ENCODE measurements at regions not wholly inside any gene's neighbourhood (a gene's known extent, or its start where the extent isn't known, plus 50 kb on each side); places are given as distances from the start of the nearest gene placed in this dataset.

GRCh38 chr20:12815231-12815768 lies 193.5 kb upstream of the SPTLC3 start:
- Histone ChIP-seq H3K36me3 (no peaks in the 10 kb centered on the region), H3K27me3 (no peaks in the 10 kb centered on the region), H3K4me3 (no peak overlapping the region), H3K9me3 (no peaks in the 10 kb centered on the region), H3K27ac (no peak overlapping the region), H3K4me1 (ENCODE audit: insufficient read depth) (peaks cover 1% of the 10 kb centered on the region)
- DNase-seq, result no peak
- WGBS, 3 donors, result 5 to 8% (median 6%) methylated on average over 2 of the region's 2 CpGs
- intact Hi-C loops (cut with DNase I), result no loop called here
- TF ChIP-seq POLR2A (IDR thresholded peaks at IDR 0.05) (no peak), CTCF (IDR thresholded peaks at IDR 0.05) (no peak), EP300 (IDR thresholded peaks at IDR 0.05) (no peak)

- intact Hi-C loops (cut with DNase I), result no loop called here
- no peak for DNase-seq
- Histone ChIP-seq H3K4me1 (ENCODE audit: insufficient read depth) (peaks cover 1% of the 10 kb centered on the region), H3K9me3 (no peaks in the 10 kb centered on the region), H3K27me3 (no peaks in the 10 kb centered on the region), H3K36me3 (no peaks in the 10 kb centered on the region), H3K4me3 (no peak overlapping the region), H3K27ac (no peak overlapping the region)
- TF ChIP-seq CTCF (IDR thresholded peaks at IDR 0.05) (no peak), EP300 (IDR thresholded peaks at IDR 0.05) (no peak), POLR2A (IDR thresholded peaks at IDR 0.05) (no peak)
- 66 to 76% (median 71%) methylated on average over 3 of the region's 3 CpGs for WGBS, 3 donors
Measured at GRCh38 chr20:12815778-12816408, 192.9 kb upstream of the SPTLC3 start.

- TF ChIP-seq CTCF (IDR thresholded peaks at IDR 0.05) (no peak), POLR2A (IDR thresholded peaks at IDR 0.05) (no peak), EP300 (IDR thresholded peaks at IDR 0.05) (no peak)
- H3K4me1 ChIP-seq (ENCODE audit: insufficient read depth), result peaks cover 5% of the 10 kb centered on the region
- no peak overlapping the region for H3K4me3 ChIP-seq
- H3K27ac ChIP-seq, result no peak overlapping the region
- no peaks in the 10 kb centered on the region for H3K36me3 ChIP-seq
- intact Hi-C loops (cut with DNase I), result no loop called here
- no peaks in the 10 kb centered on the region for H3K9me3 ChIP-seq
- 6 to 9% (median 7%) methylated on average over 3 of the region's 3 CpGs for WGBS, 3 donors
- DNase-seq, result no peak
- H3K27me3 ChIP-seq, result no peaks in the 10 kb centered on the region
Measured at GRCh38 chr20:12821249-12821648, 187.5 kb upstream of the SPTLC3 start.

- intact Hi-C loops (cut with DNase I), result no loop called here
- Histone ChIP-seq H3K27me3 (no peaks in the 10 kb centered on the region), H3K4me3 (no peak overlapping the region), H3K9me3 (no peaks in the 10 kb centered on the region), H3K4me1 (ENCODE audit: insufficient read depth) (peaks cover 5% of the 10 kb centered on the region), H3K36me3 (no peaks in the 10 kb centered on the region), H3K27ac (no peak overlapping the region)
- 66 to 83% (median 75%) methylated on average over 3 of the region's 3 CpGs for WGBS, 3 donors
- DNase-seq, result no peak
- TF ChIP-seq POLR2A (IDR thresholded peaks at IDR 0.05), result no peak
- no peak for TF ChIP-seq CTCF (IDR thresholded peaks at IDR 0.05)
- TF ChIP-seq EP300 (IDR thresholded peaks at IDR 0.05), result no peak
Measured at GRCh38 chr20:12823734-12824133, 185.0 kb upstream of the SPTLC3 start.
